PC-9 (cell line): ENCODE measurements at regions not wholly inside any gene's neighbourhood (a gene's known extent, or its start where the extent isn't known, plus 50 kb on each side); places are given as distances from the start of the nearest gene placed in this dataset.

Experiments used
- EZH2 ChIP-seq: fragments of 200-600 bp; sonication (generic); IDR thresholded peaks from 2 replicates; pipeline ENCODE4 v1.8.0; 2017; ENCODE audit warnings: antibody characterized with exemption, low read depth
- TF ChIP-seq, protein P1 (sequence below): fragments of 200-600 bp; sonication (generic); conservative IDR thresholded peaks from 2 replicates; pipeline ENCODE4 v1.6.1; 2017; ENCODE audit warnings: mixed run types, antibody characterized with exemption, mild to moderate bottlenecking, moderate library complexity

DNA sequence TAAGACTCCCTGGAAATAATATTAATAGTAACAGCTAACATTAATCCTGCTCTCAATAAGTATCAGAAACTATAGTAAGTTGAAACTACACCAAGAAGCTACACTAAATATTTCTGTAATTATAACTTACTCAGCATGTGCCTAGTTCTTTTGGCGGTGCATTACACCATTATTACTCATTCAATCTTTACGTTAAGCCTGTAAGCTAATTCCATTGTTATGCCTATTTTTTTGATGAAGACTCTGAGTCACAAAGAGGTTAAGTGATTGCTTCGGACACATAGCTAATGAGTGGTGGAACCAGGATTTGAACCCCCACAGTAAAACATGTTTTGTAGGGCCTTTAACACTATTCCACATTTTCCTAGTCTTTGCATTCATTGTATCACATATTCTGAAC lies 111.6 kb downstream of the RASSF10 start:
- no peak for TF ChIP-seq EZH2
- TF ChIP-seq, protein P1, sequence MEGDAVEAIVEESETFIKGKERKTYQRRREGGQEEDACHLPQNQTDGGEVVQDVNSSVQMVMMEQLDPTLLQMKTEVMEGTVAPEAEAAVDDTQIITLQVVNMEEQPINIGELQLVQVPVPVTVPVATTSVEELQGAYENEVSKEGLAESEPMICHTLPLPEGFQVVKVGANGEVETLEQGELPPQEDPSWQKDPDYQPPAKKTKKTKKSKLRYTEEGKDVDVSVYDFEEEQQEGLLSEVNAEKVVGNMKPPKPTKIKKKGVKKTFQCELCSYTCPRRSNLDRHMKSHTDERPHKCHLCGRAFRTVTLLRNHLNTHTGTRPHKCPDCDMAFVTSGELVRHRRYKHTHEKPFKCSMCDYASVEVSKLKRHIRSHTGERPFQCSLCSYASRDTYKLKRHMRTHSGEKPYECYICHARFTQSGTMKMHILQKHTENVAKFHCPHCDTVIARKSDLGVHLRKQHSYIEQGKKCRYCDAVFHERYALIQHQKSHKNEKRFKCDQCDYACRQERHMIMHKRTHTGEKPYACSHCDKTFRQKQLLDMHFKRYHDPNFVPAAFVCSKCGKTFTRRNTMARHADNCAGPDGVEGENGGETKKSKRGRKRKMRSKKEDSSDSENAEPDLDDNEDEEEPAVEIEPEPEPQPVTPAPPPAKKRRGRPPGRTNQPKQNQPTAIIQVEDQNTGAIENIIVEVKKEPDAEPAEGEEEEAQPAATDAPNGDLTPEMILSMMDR, result no peak
